ENCODE measurements at regions not wholly inside any gene's neighbourhood (a gene's known extent, or its start where the extent isn't known, plus 50 kb on each side); places are given as distances from the start of the nearest gene placed in this dataset.

DNA sequence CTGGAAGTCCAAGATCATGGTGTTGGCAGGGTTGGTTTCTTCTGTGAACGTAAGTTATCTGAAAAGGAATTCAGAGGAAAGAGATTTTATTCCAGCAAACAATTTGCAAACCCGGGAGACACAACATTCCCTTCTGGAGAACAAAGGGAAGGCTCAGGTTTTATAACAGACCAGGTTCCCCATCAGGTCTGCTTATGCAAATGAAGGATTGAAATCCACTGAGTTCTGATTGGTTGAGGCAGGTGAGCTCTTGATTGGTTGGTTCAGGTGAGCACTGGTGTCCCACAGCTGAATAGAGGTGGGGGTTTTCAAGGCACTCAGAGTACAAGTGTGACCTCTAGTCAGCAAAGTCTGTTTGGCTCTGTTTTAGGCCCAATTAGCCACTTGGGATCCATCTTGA, 1306.8 kb downstream of the TBC1D22A start:
- Histone ChIP-seq H3K4me1 (replicated peaks in 1 of 2) (no peaks in the 10 kb centered on the region), H3K27me3 (no peaks in the 10 kb centered on the region), H3K9me3 (replicated peaks in 1 of 3) (no peaks in the 10 kb centered on the region), H3K36me3 (replicated peaks in 1 of 2) (no peaks in the 10 kb centered on the region), H3K27ac (no peak overlapping the region), H3K4me3 (no peak overlapping the region)
- intact Hi-C loops (cut with DNase I) = no loop called here
- TF ChIP-seq, protein P1, sequence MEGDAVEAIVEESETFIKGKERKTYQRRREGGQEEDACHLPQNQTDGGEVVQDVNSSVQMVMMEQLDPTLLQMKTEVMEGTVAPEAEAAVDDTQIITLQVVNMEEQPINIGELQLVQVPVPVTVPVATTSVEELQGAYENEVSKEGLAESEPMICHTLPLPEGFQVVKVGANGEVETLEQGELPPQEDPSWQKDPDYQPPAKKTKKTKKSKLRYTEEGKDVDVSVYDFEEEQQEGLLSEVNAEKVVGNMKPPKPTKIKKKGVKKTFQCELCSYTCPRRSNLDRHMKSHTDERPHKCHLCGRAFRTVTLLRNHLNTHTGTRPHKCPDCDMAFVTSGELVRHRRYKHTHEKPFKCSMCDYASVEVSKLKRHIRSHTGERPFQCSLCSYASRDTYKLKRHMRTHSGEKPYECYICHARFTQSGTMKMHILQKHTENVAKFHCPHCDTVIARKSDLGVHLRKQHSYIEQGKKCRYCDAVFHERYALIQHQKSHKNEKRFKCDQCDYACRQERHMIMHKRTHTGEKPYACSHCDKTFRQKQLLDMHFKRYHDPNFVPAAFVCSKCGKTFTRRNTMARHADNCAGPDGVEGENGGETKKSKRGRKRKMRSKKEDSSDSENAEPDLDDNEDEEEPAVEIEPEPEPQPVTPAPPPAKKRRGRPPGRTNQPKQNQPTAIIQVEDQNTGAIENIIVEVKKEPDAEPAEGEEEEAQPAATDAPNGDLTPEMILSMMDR (IDR thresholded peaks at IDR 0.05) = no peak
- no peak for TF ChIP-seq POLR2A (IDR thresholded peaks at IDR 0.05)
- WGBS, 4 donors = 86 to 100% (median 94%) methylated on average over 2 of the region's 2 CpGs
- DNase-seq = no peak

DNA sequence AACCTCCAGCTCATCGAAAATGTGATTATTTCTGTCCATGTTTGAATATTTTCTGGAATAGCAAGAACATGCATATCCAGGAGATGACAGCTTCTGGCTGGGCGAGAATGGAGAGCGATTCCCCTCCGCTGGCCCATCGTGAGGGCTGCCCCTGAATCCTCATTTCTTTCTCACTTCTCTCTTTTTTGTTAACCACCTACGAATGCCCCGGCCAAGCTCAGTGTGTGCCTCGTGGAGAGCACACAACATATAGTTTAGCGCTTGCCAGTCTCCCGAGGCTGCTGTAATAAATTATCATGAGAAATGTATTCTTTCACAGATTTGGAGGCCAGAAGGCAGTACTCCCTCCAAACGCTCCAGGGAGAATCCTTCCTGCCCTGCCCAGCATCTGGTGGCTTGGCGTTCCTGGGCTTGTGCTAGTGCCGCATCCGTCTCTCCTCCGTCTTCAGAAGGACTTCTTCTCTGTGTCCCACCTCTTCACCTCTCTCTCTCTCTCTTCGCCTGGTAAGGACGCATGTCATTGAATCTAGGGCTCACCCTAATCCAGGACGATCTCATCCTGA, 1306.0 kb downstream of the TBC1D22A start:
- no peak overlapping the region for H3K27ac ChIP-seq
- TF ChIP-seq POLR2A (IDR thresholded peaks at IDR 0.05) = no peak
- TF ChIP-seq, protein P1 (IDR thresholded peaks at IDR 0.05) = no peak
- H3K27me3 ChIP-seq = no peaks in the 10 kb centered on the region
- intact Hi-C loops (cut with DNase I) = no loop called here
- H3K4me1 ChIP-seq (replicated peaks in 1 of 2) = no peaks in the 10 kb centered on the region
- WGBS, 4 donors = 77 to 82% (median 82%) methylated on average over 18 of the region's 18 CpGs
- no peak overlapping the region for H3K4me3 ChIP-seq
- no peaks in the 10 kb centered on the region for H3K36me3 ChIP-seq (replicated peaks in 1 of 2)
- no peaks in the 10 kb centered on the region for H3K9me3 ChIP-seq (replicated peaks in 1 of 3)
- DNase-seq = no peak

DNA sequence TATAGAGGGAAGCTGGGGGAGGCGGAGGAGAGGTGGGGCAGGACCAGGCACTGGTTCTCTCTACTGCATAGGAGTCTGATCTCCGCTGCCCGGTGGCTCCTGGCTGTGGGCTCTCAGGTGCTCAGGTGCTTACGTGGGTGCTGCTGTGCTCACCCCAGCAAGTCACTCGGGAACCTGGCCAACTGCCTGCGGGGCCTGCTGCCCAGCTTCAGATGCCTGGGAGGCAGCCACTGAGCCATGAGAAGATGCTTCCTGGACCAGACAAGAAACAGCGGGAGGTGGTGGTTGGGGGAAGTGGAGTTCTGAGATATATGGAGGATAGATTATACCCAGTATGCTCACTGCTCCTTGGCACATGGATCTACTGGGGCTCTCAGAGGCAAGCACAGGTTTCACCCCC, 1303.4 kb downstream of the TBC1D22A start:
- H3K36me3 ChIP-seq (replicated peaks in 1 of 2) = no peaks in the 10 kb centered on the region
- no peak for DNase-seq
- H3K4me1 ChIP-seq (replicated peaks in 1 of 2) = no peaks in the 10 kb centered on the region
- TF ChIP-seq POLR2A (IDR thresholded peaks at IDR 0.05) = no peak
- TF ChIP-seq, protein P1 (IDR thresholded peaks at IDR 0.05) = no peak
- H3K4me3 ChIP-seq = no peak overlapping the region
- 73 to 92% (median 89%) methylated on average over 5 to 7 of the region's 7 CpGs for WGBS, 4 donors
- no peak overlapping the region for H3K27ac ChIP-seq
- H3K27me3 ChIP-seq = no peaks in the 10 kb centered on the region
- intact Hi-C loops (cut with DNase I) = no loop called here
- no peaks in the 10 kb centered on the region for H3K9me3 ChIP-seq (replicated peaks in 1 of 3)

DNA sequence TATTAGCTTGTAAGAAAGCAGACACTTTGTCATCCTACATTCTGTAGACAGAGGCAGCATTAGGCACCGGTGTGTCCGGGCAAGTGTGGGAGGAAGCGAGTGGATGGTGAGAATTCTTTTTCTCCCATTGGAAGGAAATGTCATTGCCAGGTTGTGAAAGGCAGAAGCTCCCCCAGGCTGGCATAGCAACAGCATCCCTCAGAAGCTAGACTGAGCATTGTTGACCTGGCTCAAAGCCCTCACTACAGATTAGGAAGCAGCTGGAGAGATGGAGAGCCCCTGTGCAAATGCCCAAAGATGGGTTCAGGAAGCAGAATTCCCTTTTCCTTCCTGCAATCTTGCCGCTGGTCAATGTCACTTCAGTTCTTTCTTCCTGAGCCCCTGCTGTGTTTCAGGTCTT, 1299.3 kb downstream of the TBC1D22A start:
- Histone ChIP-seq H3K4me3 (no peak overlapping the region), H3K9me3 (replicated peaks in 1 of 3) (no peaks in the 10 kb centered on the region), H3K36me3 (replicated peaks in 1 of 2) (no peaks in the 10 kb centered on the region), H3K27me3 (no peaks in the 10 kb centered on the region), H3K27ac (no peak overlapping the region), H3K4me1 (replicated peaks in 1 of 2) (no peaks in the 10 kb centered on the region)
- DNase-seq = no peak
- WGBS, 4 donors = 45 to 61% (median 55%) methylated on average over 4 of the region's 4 CpGs
- no peak for TF ChIP-seq POLR2A (IDR thresholded peaks at IDR 0.05)
- TF ChIP-seq, protein P1 (IDR thresholded peaks at IDR 0.05) = no peak
- intact Hi-C loops (cut with DNase I) = no loop called here

Measured in adrenal gland (tissue), 9 donors.